ENCODE measurements at regions not wholly inside any gene's neighbourhood (a gene's known extent, or its start where the extent isn't known, plus 50 kb on each side); places are given as distances from the start of the nearest gene placed in this dataset.

- TF ChIP-seq CTCF (IDR thresholded peaks at IDR 0.05 in 8 of 11, conservative IDR thresholded peaks at IDR 0.05 in 3 of 11) (no peak), POLR2A (IDR thresholded peaks at IDR 0.05) (no peak), POLR2AphosphoS5 (IDR thresholded peaks at IDR 0.05) (no peak)
Observed at GRCh38 chr6:126873351-126873750, 245.1 kb upstream of the RSPO3 start.

Measured in spleen (tissue), 7 donors.